OCI-LY3 (cell line): ENCODE measurements at regions not wholly inside any gene's neighbourhood (a gene's known extent, or its start where the extent isn't known, plus 50 kb on each side); places are given as distances from the start of the nearest gene placed in this dataset.

ENCODE experiments used
- EZH2phosphoT487 ChIP-seq: fragments of 200-600 bp; shearing (Covaris generic); IDR thresholded peaks from 2 replicates; pipeline ENCODE4 v1.6.1; 2018; ENCODE audit warnings: antibody characterized with exemption, mixed run types, low read depth
- TF ChIP-seq, protein P1 (sequence below): fragments of 200-600, 300-600 bp; sonication (generic); IDR thresholded peaks from 2 replicates; pipeline ENCODE4 v1.5.1; 2014; ENCODE audit warnings: antibody characterized with exemption, low read length, low read depth

DNA sequence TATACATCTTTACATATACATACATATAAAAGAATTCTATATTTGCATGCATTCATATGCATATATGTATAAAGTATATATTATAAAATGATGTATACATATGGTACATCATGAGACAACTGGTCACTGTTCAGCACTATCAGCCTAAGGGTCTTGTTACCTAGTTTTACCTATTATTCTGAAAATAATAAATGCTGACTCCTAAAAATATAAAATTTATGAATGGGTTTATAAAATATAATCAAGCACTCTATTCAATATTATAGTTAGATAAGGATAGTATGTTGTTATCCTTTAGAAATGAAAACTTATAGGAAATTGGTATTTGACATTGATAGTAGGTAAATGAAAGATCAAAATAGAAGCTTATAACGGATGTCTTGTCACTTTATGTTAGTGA lies 324.2 kb downstream of the GBA3 start:
- TF ChIP-seq, protein P1, sequence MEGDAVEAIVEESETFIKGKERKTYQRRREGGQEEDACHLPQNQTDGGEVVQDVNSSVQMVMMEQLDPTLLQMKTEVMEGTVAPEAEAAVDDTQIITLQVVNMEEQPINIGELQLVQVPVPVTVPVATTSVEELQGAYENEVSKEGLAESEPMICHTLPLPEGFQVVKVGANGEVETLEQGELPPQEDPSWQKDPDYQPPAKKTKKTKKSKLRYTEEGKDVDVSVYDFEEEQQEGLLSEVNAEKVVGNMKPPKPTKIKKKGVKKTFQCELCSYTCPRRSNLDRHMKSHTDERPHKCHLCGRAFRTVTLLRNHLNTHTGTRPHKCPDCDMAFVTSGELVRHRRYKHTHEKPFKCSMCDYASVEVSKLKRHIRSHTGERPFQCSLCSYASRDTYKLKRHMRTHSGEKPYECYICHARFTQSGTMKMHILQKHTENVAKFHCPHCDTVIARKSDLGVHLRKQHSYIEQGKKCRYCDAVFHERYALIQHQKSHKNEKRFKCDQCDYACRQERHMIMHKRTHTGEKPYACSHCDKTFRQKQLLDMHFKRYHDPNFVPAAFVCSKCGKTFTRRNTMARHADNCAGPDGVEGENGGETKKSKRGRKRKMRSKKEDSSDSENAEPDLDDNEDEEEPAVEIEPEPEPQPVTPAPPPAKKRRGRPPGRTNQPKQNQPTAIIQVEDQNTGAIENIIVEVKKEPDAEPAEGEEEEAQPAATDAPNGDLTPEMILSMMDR, result no peak
- no peak for TF ChIP-seq EZH2phosphoT487
